Amygdala (tissue), 56 donors: ENCODE measurements at regions not wholly inside any gene's neighbourhood (a gene's known extent, or its start where the extent isn't known, plus 50 kb on each side); places are given as distances from the start of the nearest gene placed in this dataset.
"Not testable (repeated sequence)": the region's sequence is repeated elsewhere in the genome, so short reads cannot be mapped to it uniquely, and the experiment has no call there.

Experiments used
- DNase-seq, 56 donors: peaks; one replicate each; lab custom pipeline; 2025; lab: John Stamatoyannopoulos, UW

DNA sequence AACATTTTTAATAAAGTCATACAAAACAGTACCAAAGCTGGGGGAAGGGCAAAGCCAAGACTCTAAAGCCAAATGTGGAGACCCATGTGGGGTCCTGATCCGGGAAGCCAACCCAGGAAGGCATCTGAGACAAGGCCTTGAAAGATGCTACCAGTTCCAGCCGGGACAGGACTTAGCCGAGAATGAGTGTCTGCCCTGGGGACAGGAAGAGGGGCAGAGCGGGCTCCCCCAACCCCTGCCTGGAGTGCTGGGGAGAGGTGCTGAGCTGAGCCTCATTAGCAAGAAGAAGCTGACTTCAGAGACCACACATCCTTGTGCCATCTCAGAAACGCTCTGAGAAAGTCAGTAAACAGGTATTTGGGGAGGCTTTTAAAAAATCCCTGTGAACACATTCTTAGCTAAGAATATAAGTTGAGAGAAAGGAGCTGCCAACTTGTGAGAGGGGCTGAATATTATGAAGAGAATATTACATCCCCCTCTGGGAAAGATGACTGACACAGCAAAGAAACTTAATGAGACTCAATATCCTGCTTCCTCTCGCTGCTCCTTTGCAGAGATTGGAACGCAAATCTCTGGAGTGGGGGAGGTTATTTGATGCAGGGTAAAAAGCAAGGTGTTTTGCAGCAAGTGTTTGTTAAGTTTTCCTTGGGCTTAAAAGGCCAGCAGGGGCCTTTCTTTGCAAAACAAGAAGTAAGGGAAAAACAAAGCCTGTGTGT, 103.3 kb upstream of the KCND3 start:
- no peak for DNase-seq

- DNase-seq = no peak
Measured at GRCh38 chr1:112093372-112093694, 103.9 kb upstream of the KCND3 start.

GRCh38 chr1:112099979-112100378, 110.5 kb upstream of the KCND3 start:
- DNase-seq = no peak

GRCh38 chr1:112105557-112105956, 116.1 kb upstream of the KCND3 start:
- no peak for DNase-seq

- DNase-seq = no peak
Measured at GRCh38 chr1:112110031-112110430, 120.6 kb upstream of the KCND3 start.

DNA sequence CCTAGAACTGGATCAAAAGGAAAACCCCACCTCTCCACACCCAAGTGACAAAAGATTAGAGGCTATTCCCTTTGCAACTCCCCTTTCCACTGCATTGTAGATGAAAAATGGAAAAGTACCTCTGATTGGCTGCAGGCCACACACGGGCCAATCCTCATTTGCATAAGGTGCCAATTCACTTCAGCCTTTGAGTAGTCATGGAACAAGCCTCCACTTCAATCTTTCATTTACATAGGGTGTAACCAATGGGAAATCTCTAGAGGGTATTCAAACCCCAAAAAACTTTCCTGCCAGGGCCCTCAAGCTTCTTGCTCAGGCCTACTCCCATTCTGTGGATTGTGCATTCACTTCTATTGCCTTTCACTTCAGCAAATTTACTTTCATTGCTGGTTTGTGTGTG, 122.3 kb upstream of the KCND3 start:
- DNase-seq = no peak

DNA sequence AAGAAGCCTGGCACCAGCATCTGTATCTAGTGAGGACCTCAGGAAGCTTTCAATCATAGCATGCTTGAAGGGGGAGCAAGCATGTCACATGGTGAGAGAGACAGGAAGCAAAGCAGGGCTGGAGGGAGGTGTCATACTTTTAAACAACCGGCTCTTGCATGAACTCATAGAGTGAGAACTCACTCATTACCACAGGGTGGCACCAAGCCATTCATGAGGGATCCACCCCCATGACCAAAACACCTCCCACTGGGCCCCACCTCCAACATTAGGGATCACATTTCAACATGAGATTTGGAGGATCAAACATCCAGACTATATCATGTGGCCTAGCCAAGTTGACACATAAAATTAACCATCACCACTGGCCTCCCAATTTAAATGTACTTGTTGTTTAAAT, 125.1 kb upstream of the KCND3 start:
- DNase-seq = no peak

DNA sequence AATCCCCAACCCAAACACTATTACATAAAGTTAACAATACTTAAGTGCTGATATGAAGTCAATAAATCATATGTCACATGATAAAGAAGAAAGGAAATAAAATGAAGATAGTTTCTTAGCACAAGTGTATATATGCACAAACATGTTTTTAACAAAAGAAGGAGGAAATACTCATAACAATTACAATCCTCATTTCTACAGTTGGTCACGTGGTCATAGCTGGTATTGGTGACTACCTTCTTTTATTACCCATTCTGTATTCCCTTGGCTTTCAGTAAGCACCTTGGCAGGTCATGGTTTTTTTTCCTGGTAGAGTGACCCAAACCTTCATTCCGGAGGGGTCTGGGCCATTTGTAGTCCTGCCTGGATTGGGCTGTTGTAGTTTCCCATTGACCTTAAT, 137.1 kb upstream of the KCND3 start:
- DNase-seq = no peak

DNA sequence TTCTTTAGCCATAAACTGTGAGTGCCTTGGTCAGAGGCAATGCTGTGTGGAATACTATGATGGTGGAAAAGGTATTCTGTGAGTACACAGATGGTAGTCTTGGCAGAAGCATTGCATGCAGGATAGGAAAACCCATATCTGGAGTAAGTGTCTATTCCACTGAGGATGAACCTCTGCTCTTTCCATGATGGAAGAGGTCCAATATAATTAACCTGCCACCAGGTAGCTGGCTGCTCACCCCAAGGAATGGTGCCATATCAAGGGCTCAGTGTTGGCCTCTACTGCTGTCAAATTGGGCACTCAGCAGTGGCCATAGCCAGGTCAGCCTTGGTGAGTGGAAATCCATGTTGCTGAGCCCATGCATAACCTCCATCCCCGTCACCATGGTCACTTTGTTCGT, 138.1 kb upstream of the KCND3 start:
- DNase-seq = not testable (repeated sequence)

DNA sequence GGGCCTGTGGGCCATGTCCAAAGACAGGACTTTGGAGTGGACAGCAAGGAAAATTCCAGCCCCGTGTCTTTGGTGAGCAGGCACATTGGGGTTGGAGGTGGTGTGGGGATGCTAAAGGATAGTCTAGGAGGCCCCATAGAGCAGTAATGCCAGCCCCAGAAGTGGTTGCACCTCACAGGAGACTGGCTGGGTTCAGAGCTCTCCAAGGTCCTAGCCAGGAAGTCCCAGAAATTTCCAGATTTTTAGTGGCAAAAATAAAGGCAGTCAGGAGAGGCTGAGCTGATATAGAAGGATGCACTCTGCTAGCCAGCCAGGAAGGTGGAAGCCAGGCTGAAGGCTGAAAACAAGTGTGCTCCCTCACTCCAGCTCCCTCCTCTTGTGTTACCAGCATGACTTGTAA, 144.0 kb upstream of the KCND3 start:
- DNase-seq = no peak

DNA sequence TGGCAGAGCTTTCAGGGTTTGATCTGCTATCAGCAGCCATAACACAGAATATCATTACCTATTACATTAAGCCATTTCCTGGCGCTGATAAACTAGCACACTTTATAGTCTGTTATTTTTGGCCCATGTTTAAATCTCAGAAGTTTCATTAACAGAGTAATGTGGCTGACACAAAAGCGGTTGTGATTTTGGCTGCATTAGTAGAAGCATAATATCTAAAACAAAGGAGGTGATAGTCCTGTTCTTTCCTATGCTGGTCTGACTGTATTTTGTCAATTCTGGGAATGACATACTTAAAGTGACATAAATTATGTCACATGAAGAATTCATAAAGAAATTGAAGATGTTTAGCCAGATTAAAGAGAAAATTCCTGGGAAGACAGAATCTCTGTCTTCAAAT, 151.3 kb upstream of the KCND3 start:
- DNase-seq = no peak

- DNase-seq = no peak
Measured at GRCh38 chr1:112141301-112141700, 151.8 kb upstream of the KCND3 start.

GRCh38 chr1:112141923-112142322, 152.5 kb upstream of the KCND3 start:
- DNase-seq = no peak

DNA sequence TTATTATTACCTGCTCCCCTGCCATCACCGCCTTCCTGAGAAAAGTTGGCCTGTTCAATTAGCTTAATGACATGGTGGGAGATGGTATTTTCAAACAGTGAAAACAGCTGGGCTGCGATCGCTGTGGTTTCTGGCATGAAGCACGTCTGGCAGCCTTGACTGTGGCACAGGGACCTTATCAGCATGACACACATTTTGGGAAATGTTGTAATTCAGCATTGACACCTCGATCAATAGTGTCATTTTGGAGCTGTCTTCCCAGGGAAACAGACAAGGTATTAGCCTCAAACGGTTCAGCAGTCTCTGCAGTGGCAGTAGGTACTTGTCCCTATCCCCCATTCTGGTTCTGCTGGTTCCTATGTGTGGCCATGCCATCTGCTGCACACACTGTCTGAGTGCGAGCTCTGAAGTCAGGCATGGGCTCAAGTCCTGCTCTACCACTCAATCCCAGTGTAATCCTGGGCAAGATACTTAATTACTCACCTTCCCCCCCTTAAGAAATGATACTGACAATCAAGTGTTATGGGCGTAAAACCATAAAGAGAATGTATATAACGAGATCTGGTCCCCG, 154.5 kb upstream of the KCND3 start:
- no peak for DNase-seq

- peak in 1 of 56 donors; percentile 1 for DNase-seq
Measured at GRCh38 chr1:112144733-112145426, 155.4 kb upstream of the KCND3 start.

- DNase-seq = no peak
Measured at GRCh38 chr1:112146201-112146715, 156.8 kb upstream of the KCND3 start.

DNA sequence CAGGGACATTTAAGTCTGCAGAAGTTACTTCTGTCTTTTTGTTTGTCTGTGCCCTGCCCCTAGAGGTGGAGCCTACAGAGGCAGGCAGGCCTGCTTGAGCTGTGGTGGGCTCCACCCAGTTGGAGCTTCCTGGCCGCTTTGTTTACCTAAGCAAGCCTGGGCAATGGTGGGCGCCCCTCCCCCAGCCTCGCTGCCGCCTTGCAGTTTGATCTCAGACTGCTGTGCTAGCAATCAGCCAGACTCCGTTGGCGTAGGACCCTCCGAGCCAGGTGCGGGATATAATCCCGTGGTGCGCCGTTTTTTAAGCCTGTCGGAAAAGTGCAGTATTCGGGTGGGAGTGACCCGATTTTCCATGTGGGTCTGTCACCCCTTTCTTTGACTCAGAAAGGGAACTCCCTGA, 170.7 kb upstream of the KCND3 start:
- DNase-seq = not testable (repeated sequence)

- DNase-seq = no peak
Measured at GRCh38 chr1:112165375-112165774, 175.9 kb upstream of the KCND3 start.

GRCh38 chr1:112169517-112169916, 180.0 kb upstream of the KCND3 start:
- DNase-seq = no peak

DNA sequence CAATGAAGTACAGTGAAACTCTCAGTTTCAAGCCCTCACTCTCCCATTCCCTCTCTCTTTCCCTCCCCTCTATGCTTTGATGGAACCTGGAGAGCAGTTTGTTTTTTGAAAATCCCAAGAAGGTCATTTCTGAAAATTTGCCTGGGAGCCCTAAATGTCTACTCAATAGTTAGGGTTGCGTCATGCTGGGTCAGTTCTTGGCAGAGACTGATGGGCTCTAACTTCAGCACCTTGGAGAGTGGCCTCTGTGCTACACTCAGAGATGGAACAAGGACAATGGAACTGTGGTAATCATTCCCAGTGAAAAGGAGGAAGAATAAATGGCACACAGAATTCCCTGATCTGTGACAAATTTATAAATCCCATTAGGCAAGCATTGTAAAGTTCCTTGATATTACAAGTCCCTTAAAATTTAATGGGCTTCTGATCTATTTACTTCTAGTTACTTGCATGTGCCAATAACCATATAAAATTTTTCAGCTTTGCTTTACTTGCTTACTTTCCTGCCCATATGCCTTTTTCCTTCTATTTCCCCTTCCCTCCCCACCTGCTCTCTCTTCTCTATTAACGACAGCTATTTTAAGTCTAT, 182.9 kb upstream of the KCND3 start:
- DNase-seq = peak in 2 of 56 donors; percentile 3 to 11

- peak in 1 of 56 donors; percentile 7 for DNase-seq
Measured at GRCh38 chr1:112177314-112177713, 187.8 kb upstream of the KCND3 start.

- no peak for DNase-seq
Measured at GRCh38 chr1:112188611-112189010, 199.1 kb upstream of the KCND3 start.
